ENCODE measurements at regions not wholly inside any gene's neighbourhood (a gene's known extent, or its start where the extent isn't known, plus 50 kb on each side); places are given as distances from the start of the nearest gene placed in this dataset.
"Not testable (repeated sequence)": the region's sequence is repeated elsewhere in the genome, so short reads cannot be mapped to it uniquely, and the experiment has no call there.

DNA sequence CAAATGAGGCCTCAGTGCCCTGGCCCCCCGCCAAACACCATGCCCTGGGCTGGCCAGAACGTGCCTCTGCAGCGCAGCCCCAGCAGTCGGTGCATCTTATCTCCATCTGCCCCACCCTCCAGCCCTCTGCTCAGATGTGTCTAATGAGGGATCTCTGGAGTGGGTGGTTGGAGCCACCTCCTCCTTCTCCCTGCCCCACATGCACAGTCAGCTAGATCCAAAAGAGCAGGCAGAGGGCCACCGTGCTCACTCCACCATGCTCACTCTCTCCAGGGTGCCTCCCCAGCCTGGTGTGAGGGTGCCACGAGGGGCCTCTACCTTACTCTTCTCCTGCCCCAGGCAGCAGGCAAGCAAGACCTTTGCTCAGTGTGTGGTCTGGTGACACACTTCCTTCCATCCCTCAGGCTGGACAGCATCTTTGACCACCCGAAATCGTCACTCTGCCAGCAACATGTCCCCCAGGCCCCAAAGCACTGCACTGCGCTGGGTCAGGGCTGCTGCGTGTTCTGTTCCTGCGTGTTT is 266.1 kb upstream of the HDAC4 start:
- DNase-seq, result no peak

DNA sequence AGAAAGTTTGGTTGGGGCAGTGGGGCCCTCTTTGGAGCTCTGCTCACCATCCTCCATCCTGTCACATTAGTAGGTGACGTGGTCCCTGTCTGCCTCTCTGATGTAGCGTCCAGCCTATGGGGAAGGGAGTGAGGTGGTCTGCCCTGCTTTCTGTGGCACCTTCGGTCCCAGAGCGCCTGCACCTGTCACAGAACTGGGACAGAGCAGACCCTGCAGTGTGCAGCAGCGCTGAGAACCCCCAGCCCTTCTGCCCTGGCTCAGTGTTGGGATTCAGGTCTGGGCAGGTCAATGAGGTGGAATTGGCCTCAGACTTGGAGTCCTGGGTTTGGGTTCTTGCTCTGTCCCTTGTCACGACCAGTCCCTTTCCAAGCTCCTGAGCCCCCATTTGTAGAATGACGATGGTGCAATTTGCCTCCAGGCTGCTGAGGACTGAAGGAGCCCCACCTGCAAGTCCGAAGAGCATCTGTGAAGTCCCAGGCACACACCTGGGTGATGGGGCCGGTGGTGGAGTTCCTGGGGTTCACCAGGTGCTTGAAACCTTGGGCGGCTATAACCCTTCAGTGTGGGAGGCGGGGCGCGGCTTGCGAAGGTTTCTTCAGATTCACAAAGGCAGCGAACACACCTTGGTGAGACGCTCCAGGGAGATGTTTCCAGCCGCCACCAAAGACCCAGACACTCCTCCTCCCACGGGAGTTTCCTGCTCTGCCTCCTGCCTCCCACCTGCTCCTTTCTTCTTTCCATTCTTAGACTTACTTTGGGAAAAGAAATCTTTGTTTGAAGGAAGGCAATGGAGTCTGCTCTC is 265.4 kb upstream of the HDAC4 start:
- DNase-seq, result no peak

DNA sequence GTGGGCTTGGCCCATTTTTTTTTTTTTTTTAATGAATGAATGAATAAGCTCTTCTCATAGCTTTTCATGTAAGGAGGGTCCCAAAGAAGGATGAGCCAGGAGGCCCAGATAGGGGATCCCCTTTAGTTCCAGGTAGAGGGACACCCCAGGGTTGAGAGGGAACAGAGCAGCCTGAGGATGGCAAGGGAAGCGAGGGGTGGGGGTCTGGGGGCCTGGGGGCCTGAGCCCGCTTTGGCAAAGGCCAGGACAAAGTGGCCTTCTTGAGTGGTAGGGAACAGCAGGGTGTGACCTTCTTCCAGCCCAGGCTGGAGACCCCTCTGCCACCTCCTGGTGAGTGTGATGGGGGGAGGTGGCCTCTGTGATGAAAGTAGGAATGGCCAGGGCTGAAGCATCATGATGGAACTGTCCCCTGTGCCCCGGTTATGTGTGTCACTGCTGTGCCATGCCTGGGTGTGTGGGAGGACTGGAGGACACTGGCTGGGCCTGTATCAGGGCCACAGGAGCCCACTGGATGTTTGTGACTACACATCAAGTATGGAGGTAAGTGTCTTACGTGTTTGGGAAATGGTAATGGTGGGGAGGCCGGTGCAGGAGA is 263.5 kb upstream of the HDAC4 start:
- DNase-seq, result no peak

DNA sequence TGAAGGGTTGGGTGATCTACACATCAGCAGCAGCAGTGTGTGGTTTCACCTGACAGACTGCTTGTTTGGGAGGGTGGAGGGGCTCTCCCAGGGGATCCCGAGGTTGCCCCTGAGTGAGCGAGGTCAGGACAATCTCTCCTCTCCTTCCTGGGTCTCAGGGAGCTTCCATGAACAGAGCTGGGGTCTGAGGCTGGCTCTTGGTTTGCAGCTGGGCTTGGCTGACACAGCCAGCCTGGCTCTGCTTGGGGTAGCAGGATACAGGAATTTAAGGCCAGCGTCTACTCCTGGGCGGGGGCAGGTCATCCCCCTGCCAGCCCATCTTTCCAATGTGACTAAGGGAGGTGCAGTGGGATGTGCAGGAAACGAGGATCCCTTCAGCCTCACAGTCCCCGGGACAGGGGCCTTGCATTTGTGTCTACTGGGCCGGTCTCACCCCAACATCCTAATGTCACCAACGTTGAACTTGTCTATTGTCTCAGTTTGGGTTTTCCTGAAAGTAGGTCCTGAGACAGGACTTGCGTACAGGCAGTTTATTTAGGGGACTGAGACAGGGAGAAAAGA is 262.6 kb upstream of the HDAC4 start:
- DNase-seq, result no peak

DNA sequence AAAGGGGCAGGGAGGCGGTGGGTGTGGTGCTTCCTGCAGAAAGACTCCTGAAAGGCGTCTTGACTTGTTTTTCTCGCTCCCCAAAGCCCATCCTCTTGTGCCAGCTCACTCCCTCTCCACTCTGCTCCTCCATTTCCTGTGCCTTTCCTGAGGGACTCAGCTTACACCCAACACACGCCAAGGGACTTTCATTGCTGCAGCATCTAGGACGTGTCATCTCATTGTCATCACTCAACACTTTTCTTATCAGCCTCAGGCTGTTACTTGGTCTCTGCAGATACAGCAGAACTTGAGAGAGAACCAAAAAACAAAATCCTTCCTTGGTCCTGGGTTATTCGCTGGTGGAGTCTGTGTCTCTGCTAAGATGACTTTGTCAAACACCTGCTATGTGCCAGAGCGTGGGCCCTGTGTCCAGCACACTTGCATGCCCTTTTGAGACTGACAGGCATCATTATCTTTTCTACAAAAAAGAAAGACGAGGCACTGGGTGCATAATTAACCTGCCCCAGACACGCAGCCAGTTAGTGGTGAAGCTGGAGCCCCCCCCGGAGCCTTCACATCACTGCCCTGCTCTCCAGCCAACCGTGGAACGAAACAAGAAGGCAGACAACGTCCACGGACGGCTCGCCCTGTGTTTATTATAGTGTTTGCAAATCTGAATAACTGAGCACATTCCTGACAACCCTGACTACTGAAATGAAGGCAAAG is 261.7 kb upstream of the HDAC4 start:
- no peak for DNase-seq

DNA sequence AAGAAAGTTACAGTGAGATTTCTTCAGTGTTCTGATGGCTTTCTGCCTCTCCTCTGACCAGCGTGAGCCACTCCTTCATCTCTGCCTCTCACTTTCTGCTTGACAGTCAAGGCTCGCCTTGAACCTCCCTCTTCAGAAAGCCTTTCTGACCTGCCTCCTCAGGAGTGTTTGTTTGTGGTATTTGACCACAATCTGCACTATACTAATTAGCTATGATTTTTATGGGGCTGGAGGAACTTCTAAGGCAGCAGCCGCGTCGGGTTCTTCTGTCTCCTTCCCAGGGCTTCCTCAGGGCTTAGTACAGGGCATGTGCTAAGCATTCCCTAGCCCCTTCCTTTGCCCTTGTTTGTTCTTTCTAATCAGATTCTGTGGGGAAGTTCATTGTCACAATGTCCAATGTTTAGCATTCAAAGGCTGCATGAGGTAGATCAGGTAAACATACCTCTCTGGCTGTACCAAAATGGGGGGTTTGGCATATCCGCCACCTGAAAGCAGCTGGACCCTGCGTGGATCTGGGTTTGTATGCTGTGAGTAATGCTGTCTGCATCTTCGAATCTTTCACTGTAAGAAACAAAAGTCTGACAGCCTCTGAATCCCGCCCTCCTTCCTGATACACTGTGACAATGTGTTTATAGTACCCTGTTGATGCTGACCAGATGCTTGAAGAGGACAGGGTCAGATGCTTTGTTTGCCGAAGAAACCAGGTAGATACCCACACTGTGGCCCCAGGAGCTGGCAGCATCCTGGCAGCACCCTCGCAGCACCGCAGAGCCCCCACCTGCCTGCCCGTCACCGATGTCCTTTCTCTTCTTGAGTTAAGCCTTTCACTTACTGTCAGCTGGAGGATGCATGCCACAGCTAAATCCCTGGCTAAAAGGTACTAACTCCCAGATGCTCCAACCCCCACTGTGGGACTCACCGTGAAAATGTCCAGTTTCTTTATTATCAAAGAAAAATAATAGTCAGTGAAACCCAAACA is 260.8 kb upstream of the HDAC4 start:
- no peak for DNase-seq

DNA sequence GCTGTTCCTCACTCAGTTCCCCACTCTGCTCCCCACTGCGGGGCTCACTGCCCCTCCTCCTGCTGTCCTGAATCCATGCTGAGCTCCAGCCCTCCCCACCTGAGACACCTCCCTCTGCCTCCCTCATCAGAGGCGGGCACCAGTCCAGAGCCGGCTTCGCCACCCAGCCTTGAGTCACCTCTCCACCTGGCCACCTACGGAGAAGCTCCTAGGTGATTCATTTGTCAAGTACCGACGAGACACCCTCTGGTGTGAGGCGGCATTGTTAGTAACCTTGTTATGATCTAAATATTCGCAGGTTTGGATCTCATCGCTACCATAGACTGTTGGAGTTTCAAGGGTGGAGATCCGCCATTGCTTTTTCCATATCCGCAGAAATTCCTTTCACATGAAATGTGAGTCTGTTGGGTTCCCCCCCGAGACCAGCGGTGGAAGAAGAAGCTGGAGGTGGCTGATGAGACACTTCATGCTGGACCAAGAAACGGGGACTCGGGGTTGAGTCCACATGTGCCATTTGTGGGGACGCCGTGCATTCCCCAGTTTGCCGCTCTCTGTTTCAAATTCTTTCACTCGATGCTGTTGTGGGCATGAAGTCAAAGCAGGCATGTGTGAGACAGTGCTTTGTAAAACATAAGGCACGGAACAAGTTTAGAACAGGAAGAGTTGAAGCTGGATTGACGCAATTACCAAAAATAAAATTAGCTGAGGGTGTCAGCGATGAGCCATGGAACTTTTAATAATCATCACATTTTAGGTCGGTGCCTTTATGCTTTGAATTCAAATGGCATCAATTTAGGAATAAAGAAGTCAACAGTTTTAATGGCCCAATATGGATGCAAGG is 259.8 kb upstream of the HDAC4 start:
- DNase-seq, result no peak

DNA sequence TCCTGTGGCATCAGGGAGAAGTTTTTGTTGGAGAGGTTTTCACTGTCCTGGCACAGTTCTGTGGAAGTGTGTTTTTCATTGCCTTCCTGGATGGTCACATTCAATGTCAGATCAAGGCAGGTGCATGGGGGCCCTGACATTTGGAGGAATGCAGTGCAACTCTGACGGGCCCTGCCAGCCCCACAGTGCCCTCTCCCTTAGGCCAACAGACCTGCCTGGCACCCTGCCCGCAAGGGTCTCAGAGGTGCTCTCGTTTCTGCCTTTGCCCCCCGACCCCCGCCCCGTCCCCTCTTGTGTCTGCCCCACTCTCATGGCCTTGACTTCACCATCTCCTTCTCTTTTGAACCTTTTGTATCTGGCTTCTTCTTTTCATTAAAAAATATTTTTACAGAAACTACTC is 257.2 kb upstream of the HDAC4 start:
- no peak for DNase-seq

DNA sequence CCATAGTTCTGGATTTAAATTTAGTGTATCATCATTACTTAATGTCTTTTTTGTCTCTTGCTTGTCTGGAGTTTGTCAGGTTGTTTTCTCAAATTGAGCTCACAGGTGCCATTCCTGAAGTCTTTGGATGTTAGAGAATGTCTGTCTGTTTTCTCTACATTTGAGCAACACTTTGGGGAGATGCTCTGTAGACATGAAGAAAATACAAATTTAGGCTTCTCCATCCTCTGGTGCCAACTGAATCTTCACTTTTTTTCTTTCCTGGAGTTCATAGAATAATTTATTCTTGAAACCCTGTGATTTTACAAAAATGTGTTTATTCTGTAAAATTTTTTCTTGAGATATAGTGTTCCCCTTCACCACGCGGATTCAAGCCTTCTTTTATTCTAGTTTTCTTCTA is 256.4 kb upstream of the HDAC4 start:
- no peak for DNase-seq

DNA sequence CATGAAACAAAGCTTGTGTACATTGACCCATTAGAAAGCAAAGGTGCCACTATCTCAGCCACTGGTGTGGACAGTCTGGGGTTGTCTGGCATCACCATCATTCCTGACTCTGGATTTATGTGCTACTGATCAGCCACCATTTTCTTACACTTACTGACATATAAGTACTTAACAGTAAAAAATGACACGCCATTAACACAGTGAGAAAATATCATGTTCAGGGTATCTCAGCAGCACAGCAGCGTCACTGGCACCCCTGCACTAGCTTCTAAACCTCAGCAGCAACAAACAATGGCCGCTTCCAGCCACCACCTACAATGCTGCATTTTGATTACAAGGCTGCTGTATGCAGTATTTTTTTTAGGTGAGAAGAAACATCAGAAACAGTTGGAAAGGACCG is 253.4 kb upstream of the HDAC4 start:
- DNase-seq, result no peak

DNA sequence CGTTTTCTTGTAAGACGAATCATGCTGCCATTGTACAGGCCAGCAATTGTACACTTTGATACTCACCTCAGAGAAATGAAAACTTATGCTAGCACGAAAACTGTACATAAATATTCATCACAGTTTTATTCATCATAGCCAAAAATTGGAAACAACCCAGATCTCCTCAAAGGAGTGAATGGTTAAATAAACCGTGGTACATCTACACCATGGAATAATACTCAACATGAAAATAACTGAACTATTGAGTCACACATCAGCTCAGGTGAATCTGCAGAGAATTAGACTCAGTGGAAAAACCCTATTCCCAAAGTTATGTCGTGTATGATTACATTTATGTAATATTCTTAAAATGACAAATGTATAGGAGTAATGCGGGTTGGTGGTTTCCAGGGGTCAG is 251.0 kb upstream of the HDAC4 start:
- DNase-seq, result no peak

DNA sequence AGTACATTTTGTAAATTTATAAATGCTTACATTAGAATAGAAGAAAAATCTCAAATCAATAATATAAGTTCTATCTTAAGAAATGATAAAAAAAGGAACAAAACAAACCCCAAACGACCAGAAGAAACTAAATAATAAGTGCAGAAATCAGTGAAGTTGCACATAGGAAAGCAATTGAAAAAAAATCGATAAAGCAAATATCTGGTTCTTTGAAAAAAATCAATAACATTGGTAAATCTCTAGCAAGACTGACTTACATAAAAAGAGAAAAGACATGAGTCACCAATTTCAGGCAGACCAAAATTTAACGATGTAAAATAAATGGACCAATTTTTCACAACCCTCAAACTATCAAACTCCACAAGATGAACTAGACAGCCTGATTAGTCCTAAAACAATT is 249.9 kb upstream of the HDAC4 start:
- DNase-seq, result no peak

DNA sequence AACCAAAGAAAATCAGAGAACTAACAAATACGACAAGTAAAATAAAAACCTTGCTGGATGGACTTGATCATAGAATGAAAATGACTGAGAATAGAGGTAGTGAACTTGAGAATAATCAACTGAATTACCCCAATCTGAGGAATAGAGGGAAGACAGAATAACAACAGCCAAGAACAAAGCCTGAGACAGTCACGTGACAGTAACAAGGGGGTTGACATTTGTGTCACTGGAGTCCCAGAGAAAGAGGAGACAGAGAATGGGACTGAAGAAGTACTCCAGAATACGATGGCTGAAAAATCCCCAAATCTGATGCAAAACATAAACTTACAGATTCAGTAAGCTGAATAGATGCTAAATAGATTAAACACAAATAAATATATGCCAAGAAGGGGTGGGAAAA is 248.5 kb upstream of the HDAC4 start:
- DNase-seq, result no peak

DNA sequence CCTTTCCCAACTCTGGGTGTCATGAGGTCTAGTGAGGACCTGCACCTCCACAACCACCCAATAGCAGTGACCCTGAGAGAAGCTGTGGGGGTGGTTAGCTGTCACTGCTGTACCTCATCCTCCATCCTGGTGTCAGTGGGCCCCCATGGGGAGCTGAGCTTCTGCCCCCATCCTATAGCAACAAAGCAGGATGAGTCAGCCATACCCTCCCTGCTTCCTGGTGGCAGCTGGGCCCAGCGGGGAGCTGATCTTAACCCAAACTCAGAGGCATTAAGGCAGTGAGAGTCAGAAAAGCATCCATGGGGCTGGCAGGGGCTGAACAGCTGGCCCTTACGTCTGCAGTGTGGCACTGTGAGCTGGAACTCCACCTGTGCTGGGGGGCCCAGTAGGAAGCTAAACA is 247.8 kb upstream of the HDAC4 start:
- no peak for DNase-seq

DNA sequence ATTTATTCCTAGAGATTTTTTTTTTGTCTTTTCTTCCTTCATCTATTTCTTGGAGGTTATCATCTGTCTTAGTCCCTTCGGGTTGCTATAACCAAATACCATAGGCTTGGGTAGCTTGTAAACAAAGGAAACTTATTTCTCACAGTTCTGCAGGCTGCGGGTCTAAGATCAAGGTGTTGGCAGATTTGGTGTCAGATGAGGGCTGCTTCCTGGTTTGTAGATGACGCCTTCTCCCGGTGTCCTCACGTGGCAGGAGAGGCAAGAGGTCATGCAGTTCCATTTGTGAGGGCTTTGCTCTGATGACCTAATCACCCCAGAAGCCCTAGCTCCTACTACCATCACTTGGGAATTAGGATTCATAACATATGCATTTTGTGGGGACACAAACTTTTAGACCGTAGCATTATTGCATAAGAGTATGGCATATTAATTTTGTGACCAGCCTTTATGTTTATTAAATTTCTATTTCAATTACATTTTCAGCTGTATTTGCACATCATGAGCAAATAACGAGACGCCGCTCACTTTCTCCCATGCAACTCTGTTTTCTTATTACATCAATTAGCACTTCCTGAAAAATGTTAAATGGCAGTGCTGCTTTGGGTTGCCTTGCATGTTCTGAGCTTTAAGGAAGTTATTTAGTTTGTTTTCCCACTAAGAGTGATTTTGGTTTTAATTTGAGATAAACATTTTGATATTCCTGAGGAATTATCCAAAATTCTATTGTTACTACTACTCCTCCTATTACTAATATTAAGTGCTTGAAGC is 246.4 kb upstream of the HDAC4 start:
- DNase-seq, result no peak

DNA sequence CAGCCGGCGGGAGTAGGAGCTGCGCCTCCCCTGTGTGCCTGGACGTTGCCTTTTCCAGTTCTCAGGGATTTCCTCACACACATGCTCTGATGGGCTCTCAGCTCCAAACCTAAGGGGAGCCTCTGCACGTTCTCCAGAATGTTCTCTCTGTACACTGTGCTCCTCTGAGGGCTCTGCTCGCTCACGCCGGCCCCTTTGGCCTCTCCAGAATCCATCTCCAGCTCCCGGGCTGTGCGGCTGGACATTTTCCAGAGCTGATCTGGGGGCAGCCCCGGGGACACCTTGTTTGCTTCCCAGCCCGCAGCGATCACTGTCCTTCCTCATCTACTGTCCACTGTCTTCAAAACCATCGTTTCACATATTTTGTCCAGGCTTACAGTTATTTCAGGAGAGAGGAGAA is 245.4 kb upstream of the HDAC4 start:
- DNase-seq, result no peak

DNA sequence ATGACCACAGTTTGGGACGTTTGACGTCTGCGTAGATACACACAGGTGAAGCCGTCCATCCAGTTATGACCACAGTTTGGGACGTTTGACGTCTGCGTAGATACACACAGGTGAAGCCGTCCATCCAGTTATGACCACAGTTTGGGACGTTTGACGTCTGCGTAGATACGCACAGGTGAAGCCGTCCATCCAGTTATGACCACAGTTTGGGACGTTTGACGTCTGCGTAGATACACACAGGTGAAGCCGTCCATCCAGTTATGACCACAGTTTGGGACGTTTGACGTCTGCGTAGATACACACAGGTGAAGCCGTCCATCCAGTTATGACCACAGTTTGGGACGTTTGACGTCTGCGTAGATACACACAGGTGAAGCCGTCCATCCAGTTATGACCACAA is 243.8 kb upstream of the HDAC4 start:
- DNase-seq, result not testable (repeated sequence)

DNA sequence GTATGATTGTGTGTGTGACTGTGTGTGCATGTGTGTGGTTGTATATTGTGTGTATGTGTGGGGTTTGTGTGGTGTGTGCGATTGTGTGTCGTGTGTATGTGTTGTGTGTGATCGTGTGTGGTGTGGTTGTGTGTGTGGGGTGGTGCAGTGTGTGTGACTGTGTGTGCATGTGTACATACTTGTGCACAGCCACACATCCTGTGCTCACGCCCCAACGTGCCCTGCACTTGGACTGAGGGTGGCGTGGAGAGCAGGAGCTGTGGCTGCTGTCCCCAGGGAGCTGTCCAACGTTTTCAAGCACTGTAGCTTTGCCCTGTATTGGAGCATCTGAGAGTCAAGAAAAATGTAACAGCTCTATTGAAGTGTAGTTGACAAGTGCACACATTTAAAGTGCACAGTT is 243.2 kb upstream of the HDAC4 start:
- no peak for DNase-seq

DNA sequence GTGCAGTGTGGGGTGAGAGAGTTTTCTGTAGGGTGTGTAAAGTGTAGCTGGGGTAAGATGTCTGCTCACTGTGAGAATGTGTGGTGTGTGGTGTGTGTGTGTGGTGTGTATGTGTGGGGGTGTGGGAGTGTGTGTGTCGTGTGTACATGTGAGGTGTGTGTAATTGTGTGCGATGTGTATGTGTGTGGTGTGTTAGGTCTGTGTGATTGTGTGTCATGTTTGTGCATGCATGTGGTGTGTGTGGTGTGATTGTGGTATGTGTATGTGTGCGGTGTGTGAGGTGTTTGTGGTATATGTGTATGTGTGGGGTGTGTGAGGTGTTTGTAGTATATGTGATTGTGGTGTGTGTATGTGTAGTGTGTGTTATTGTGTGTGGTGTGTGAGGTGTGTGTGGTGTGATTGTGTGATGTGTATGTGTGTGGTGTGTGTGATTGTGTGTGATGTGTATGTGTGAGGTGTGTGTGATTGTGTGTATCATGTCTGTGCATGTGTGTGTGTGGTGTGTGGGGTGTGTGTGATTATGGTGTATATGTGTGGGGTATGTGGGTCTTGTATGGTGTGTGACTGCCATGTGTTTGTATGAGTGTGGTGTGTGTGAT is 241.7 kb upstream of the HDAC4 start:
- DNase-seq, result no peak

DNA sequence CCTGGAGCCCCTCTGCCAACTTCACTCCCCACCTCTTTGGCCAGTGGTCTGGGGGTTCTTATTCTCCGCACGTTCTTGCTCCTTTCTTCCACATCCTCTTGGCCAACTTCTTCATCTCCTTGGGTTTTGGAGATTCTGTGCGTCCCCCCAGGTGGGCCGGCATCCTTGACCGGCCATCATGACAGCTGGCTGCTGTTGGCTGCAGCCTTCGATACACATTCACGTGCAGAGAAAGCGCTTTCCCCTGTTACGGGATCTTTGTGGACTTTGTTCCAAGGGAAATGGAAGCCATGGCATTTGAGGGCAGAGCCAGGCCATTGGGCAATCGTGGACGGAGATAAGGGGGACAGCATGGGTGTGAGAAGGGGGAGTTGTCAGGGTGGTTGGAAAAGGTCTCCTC is 241.1 kb upstream of the HDAC4 start:
- not testable (repeated sequence) for DNase-seq

All from CD4-positive, alpha-beta T cell treated with Interleukin-10 for 1 hour (primary cell).